ENCODE measurements at regions not wholly inside any gene's neighbourhood (a gene's known extent, or its start where the extent isn't known, plus 50 kb on each side); places are given as distances from the start of the nearest gene placed in this dataset.

- Mint-ChIP-seq H3K27ac (no peak overlapping the region), H3K4me1 (peaks cover 41 to 43% of the 10 kb centered on the region in 2 experiments)
- no peak overlapping the region for H3K27ac ChIP-seq (ENCODE audit: insufficient read length, low read depth, low read length)
Observed at GRCh38 chr6:56710967-56711366, 68.3 kb upstream of the DST start.

More at GRCh38 chr6:56710967-56711366, 68.3 kb upstream of the DST start:
- Histone ChIP-seq H2BK120ac (ENCODE audit: low read depth, low read length, poor library complexity, severe bottlenecking) (no peak overlapping the region), H3K4me1 (ENCODE audit: insufficient read depth, low read length) (peaks cover 12% of the 10 kb centered on the region; the same call in 1 of the 2 replicates), H2BK5ac (ENCODE audit: insufficient read length, low read length) (no peak overlapping the region), H2AK5ac (ENCODE audit: insufficient read length, low read length) (no peak overlapping the region), H3K79me2 (ENCODE audit: insufficient read depth, low read length) (peaks cover 5% of the 10 kb centered on the region; the same call in 1 of the 2 replicates), H3K79me1 (ENCODE audit: insufficient read depth, low read depth, low read length, poor library complexity, severe bottlenecking) (no peaks in the 10 kb centered on the region), H3K14ac (ENCODE audit: insufficient read depth, low read length) (no peak overlapping the region), H2BK15ac (ENCODE audit: low read depth, low read length) (no peak overlapping the region), H3K4ac (ENCODE audit: low read depth, low read length) (no peak overlapping the region), H3K23ac (ENCODE audit: insufficient read length, low read depth, low read length) (no peak overlapping the region), H3K23me2 (ENCODE audit: insufficient read length, low read depth, low read length, poor library complexity, severe bottlenecking) (no peaks in the 10 kb centered on the region), H4K5ac (ENCODE audit: insufficient read length, low read depth, low read length) (no peak overlapping the region), H3K9me3 (ENCODE audit: control insufficient read depth, low read depth, low read length) (no peaks in the 10 kb centered on the region), H3K4me2 (ENCODE audit: insufficient read depth, insufficient read length, low read length) (no peak overlapping the region), H3T11ph (ENCODE audit: low read length) (no peak overlapping the region), H3K56ac (ENCODE audit: insufficient read length, low read depth, low read length) (no peak overlapping the region), H2BK20ac (ENCODE audit: low read depth, low read length, poor library complexity, severe bottlenecking) (no peak overlapping the region), H2BK12ac (ENCODE audit: insufficient read length, low read depth, low read length) (no peak overlapping the region), H4K8ac (replicated peaks; ENCODE audit: insufficient read length, low read depth, low read length) (no peak overlapping the region), H3K27me3 (ENCODE audit: insufficient read depth, low read length) (no peaks in the 10 kb centered on the region), H4K20me1 (ENCODE audit: control insufficient read depth, insufficient read depth, insufficient read length) (no peaks in the 10 kb centered on the region), H3K9ac (ENCODE audit: extremely low read depth, insufficient read length, low read length) (no peak overlapping the region), H3K18ac (ENCODE audit: insufficient read length, low read depth, low read length) (no peak overlapping the region), H2AFZ (ENCODE audit: low read length) (no peak overlapping the region), H4K91ac (ENCODE audit: insufficient read length, low read depth, low read length) (no peak overlapping the region)
- Mint-ChIP-seq H3K9me3 (no peaks in the 10 kb centered on the region), H3K4me3 (no peak overlapping the region), H3K27me3 (ENCODE audit: low read depth) (no peaks in the 10 kb centered on the region), H3K36me3 (ENCODE audit: insufficient read depth in 1 of 3, low read depth in 3 of 3) (no peaks in the 10 kb centered on the region)
- no peak for DNase-seq
- no CpG with 5 or more reads among the region's 1 CpG for WGBS (ENCODE audit: extremely low coverage, insufficient read length, low lambda C conversion rate)
- TF ChIP-seq CTCF (conservative IDR thresholded peaks at IDR 0.05): peak; percentile 40; the same call in 1 of the 3 replicates
